Adrenal gland (tissue), 9 donors: ENCODE measurements at regions not wholly inside any gene's neighbourhood (a gene's known extent, or its start where the extent isn't known, plus 50 kb on each side); places are given as distances from the start of the nearest gene placed in this dataset.

Experiments
- DNase-seq, 7 donors: peaks; one replicate each; pipeline ENCODE4 v3.0.0-alpha.2; 2019 to 2020
- H3K27ac ChIP-seq, 5 donors: fragments of 200-600 bp; sonication (generic) in 4 of 5; 1 replicate in 3 of 5; 2 replicates in 2 of 5; pipeline versions ENCODE4 v1.5.1 to v1.8.0; 2016 to 2020; ENCODE audit warnings: mild to moderate bottlenecking in 1 of 5
- H3K27me3 ChIP-seq: fragments of 200-600 bp; 2 replicates; pipeline ENCODE4 v1.8.0; 2021
- H3K36me3 ChIP-seq, 2 donors: fragments of 200-600 bp; replicated peaks in 1 of 2; 1 replicate in 1 of 2; 2 replicates in 1 of 2; pipeline versions ENCODE4 v1.5.1 to v1.8.0; 2018 to 2022
- H3K4me1 ChIP-seq, 2 donors: fragments of 200-600 bp; replicated peaks in 1 of 2; 1 replicate in 1 of 2; 2 replicates in 1 of 2; pipeline versions ENCODE4 v1.5.1 to v1.8.0; 2018 to 2021
- H3K4me3 ChIP-seq, 4 donors: fragments of 200-600 bp; sonication (generic) in 3 of 4; one replicate each; pipeline ENCODE4 v1.5.1; 2016 to 2018
- H3K9me3 ChIP-seq, 3 donors: fragments of 200-600 bp; sonication (generic) in 1 of 3; replicated peaks in 1 of 3; 1 replicate in 2 of 3; 2 replicates in 1 of 3; pipeline versions ENCODE4 v1.5.1 to v1.8.0; 2016 to 2021
- CTCF ChIP-seq, 6 experiments: fragments of 450-650 bp in 4 of 6; fragments of 200-600 bp in 2 of 6; sonication (generic) in 1 of 6; IDR thresholded peaks; 1 replicate in 5 of 6; 2 replicates in 1 of 6; pipeline versions ENCODE4 v1.5.1 to v1.8.0; 2016 to 2021; ENCODE audit warnings: antibody characterized with exemption in 6 of 6, mild to moderate bottlenecking in 2 of 6, moderate library complexity in 1 of 6
- POLR2A ChIP-seq, 2 donors: fragments of 450-650 bp; IDR thresholded peaks; one replicate each; pipeline ENCODE4 v1.6.1; 2017; ENCODE audit warnings: antibody characterized with exemption in 2 of 2, mild to moderate bottlenecking in 2 of 2, moderate library complexity in 1 of 2
- WGBS, 4 donors: extraction: QIAGEN DNeasy Blood & Tissue Kit in 2 of 4; methylation state at CpG; one replicate each; pipeline versions ENCODE4 v1.1.5 to v1.1.7; 2013 to 2017; 5-methylcytosine and 5-hydroxymethylcytosine counted together
- intact Hi-C, 2 donors: fragments of 100-400 bp; cut with DNase I; formaldehyde crosslinking; loops; one replicate each; pipeline versions ENCODE4 v1.14.1 to v1.15.0; 2022 to 2023
- donor health status: healthy with polysubstance abuse.
- donor health status: Bipolar disorder and iron deficiency.
- donor health status: DM: yes; HTN: yes; CAD: no.
- donor health status: DM: no; HTN: no; CAD: no.
- donor health status: DM: no; HTN: no; CAD: no.

- no peak for DNase-seq
- 54 to 63% (median 57%) methylated on average over 5 of the region's 5 CpGs for WGBS, 4 donors
- Histone ChIP-seq H3K4me1 (no peaks in the 10 kb centered on the region), H3K9me3 (no peaks in the 10 kb centered on the region), H3K27ac (no peak overlapping the region), H3K27me3 (no peaks in the 10 kb centered on the region), H3K4me3 (no peak overlapping the region), H3K36me3 (no peaks in the 10 kb centered on the region)
- intact Hi-C loops = no loop called here
- no peak for TF ChIP-seq POLR2A (IDR thresholded peaks at IDR 0.05)
Measured at GRCh38 chr4:37740546-37740945, 54.4 kb upstream of the RELL1 start.

GRCh38 chr4:37737466-37737865 is 51.3 kb upstream of the RELL1 start:
- Histone ChIP-seq H3K36me3 (no peaks in the 10 kb centered on the region), H3K27ac (no peak overlapping the region), H3K4me1 (no peaks in the 10 kb centered on the region), H3K4me3 (no peak overlapping the region), H3K27me3 (no peaks in the 10 kb centered on the region), H3K9me3 (no peaks in the 10 kb centered on the region)
- no peak for DNase-seq
- no peak for TF ChIP-seq CTCF (IDR thresholded peaks at IDR 0.05)
- no peak for TF ChIP-seq POLR2A (IDR thresholded peaks at IDR 0.05)
- intact Hi-C loops = no loop called here
- WGBS, 4 donors = 75 to 85% (median 78%) methylated on average over 4 of the region's 4 CpGs
